SK-N-SH treated with all-trans-retinoic acid at 6 μM for 48 hours (cell line): ENCODE measurements at regions not wholly inside any gene's neighbourhood (a gene's known extent, or its start where the extent isn't known, plus 50 kb on each side); places are given as distances from the start of the nearest gene placed in this dataset.

Experiments used
- ATAC-seq: fragments of 200-7000 bp; cut with Tn5 transposase; 3 replicates; pipeline ENCODE4 v1.9.1; 2020; ENCODE audit warnings: mild to moderate bottlenecking, moderate library complexity
- ARNTL ChIP-seq: fragments of 450-650 bp; formaldehyde crosslinking; IDR thresholded peaks from 2 replicates; pipeline ENCODE4 v1.5.0; 2020; ENCODE audit warnings: low read depth, mild to moderate bottlenecking, moderate library complexity, borderline replicate concordance
- BACH2 ChIP-seq: fragments of 250-450 bp; sonication (Bioruptor Pico); IDR thresholded peaks from 2 replicates; pipeline ENCODE4 v1.9.0; 2021; ENCODE audit warnings: mild to moderate bottlenecking, borderline replicate concordance
- CREB5 ChIP-seq: fragments of 250-450 bp; sonication (Bioruptor Pico); IDR thresholded peaks from 2 replicates; pipeline ENCODE4 v1.5.1; 2020; ENCODE audit warnings: low read depth, mild to moderate bottlenecking, moderate library complexity
- CSDC2 ChIP-seq: fragments of 250-450 bp; sonication (Bioruptor Pico); IDR thresholded peaks from 2 replicates; pipeline ENCODE4 v1.5.0; 2020; ENCODE audit warnings: mild to moderate bottlenecking, moderate library complexity
- ESRRG ChIP-seq: fragments of 250-450 bp; sonication (Bioruptor Pico); IDR thresholded peaks from 2 replicates; pipeline ENCODE4 v1.6.1; 2021; ENCODE audit warnings: mild to moderate bottlenecking
- GLIS3 ChIP-seq: fragments of 250-450 bp; sonication (Bioruptor Pico); IDR thresholded peaks from 2 replicates; pipeline ENCODE4 v1.5.0; 2020; ENCODE audit warnings: mild to moderate bottlenecking, moderate library complexity
- OSR1 ChIP-seq: fragments of 250-450 bp; sonication (Bioruptor Pico); IDR thresholded peaks from 2 replicates; pipeline ENCODE4 v1.8.0; 2022; ENCODE audit warnings: moderate library complexity, mild to moderate bottlenecking, inconsistent platforms
- POU6F1 ChIP-seq: fragments of 250-450 bp; sonication (Bioruptor Pico); IDR thresholded peaks from 2 replicates; pipeline ENCODE4 v1.8.0; 2021; ENCODE audit warnings: low read depth, mild to moderate bottlenecking, moderate library complexity, borderline replicate concordance
- RARB ChIP-seq: fragments of 250-450 bp; sonication (Bioruptor Pico); IDR thresholded peaks from 2 replicates; pipeline ENCODE4 v1.8.0; 2021; ENCODE audit warnings: mild to moderate bottlenecking, moderate library complexity
- SNAI2 ChIP-seq: fragments of 250-450 bp; sonication (Bioruptor Pico); IDR thresholded peaks from 2 replicates; pipeline ENCODE4 v1.5.0; 2020; ENCODE audit warnings: mild to moderate bottlenecking, moderate library complexity
- TCF4 ChIP-seq: fragments of 250-450 bp; sonication (Bioruptor Pico); IDR thresholded peaks from 2 replicates; pipeline ENCODE4 v1.8.0; 2021; ENCODE audit warnings: mild to moderate bottlenecking, moderate library complexity, borderline replicate concordance
- TOX ChIP-seq: fragments of 250-450 bp; sonication (Bioruptor Pico); IDR thresholded peaks from 2 replicates; pipeline ENCODE4 v1.8.0; 2021; ENCODE audit warnings: mild to moderate bottlenecking, moderate library complexity, borderline replicate concordance
- TSHZ2 ChIP-seq: fragments of 250-450 bp; sonication (Bioruptor Pico); IDR thresholded peaks from 2 replicates; pipeline ENCODE4 v1.5.0; 2020; ENCODE audit warnings: mild to moderate bottlenecking, moderate library complexity
- ZFP3 ChIP-seq: fragments of 250-450 bp; sonication (Bioruptor Pico); IDR thresholded peaks from 2 replicates; pipeline ENCODE4 v1.5.0; 2020; ENCODE audit warnings: mild to moderate bottlenecking, moderate library complexity
- ZFP30 ChIP-seq: fragments of 450-650 bp; formaldehyde crosslinking; IDR thresholded peaks from 2 replicates; pipeline ENCODE4 v1.5.0; 2022; ENCODE audit warnings: mild to moderate bottlenecking, moderate library complexity
- ZNF565 ChIP-seq: fragments of 450-650 bp; formaldehyde crosslinking; conservative IDR thresholded peaks from 2 replicates; pipeline ENCODE4 v1.5.0; 2020; ENCODE audit warnings: low read depth, mild to moderate bottlenecking, moderate library complexity
- ZNF70 ChIP-seq: fragments of 450-650 bp; formaldehyde crosslinking; IDR thresholded peaks from 2 replicates; pipeline ENCODE4 v1.5.0; 2020; ENCODE audit warnings: mild to moderate bottlenecking, moderate library complexity
- ZNF8 ChIP-seq: fragments of 450-650 bp; formaldehyde crosslinking; IDR thresholded peaks from 2 replicates; pipeline ENCODE4 v1.5.0; 2020; ENCODE audit warnings: mild to moderate bottlenecking, moderate library complexity
- TF ChIP-seq, protein P1 (sequence below): fragments of 250-450 bp; sonication (Bioruptor Pico); IDR thresholded peaks from 2 replicates; pipeline ENCODE4 v1.5.1; 2021; ENCODE audit warnings: mild to moderate bottlenecking, moderate library complexity
- TF ChIP-seq, protein P2 (sequence below): fragments of 250-450 bp; sonication (Bioruptor Pico); IDR thresholded peaks from 2 replicates; pipeline ENCODE4 v1.8.0; 2020; ENCODE audit warnings: mild to moderate bottlenecking, moderate library complexity, borderline replicate concordance

GRCh38 chr2:49832555-49832954 lies 678.2 kb upstream of the FSHR start (continued):
- TF ChIP-seq ARNTL (CRISPR knock-in tag), result no peak
- no peak for TF ChIP-seq ESRRG
- TF ChIP-seq BACH2 (CRISPR knock-in tag), result no peak

DNA sequence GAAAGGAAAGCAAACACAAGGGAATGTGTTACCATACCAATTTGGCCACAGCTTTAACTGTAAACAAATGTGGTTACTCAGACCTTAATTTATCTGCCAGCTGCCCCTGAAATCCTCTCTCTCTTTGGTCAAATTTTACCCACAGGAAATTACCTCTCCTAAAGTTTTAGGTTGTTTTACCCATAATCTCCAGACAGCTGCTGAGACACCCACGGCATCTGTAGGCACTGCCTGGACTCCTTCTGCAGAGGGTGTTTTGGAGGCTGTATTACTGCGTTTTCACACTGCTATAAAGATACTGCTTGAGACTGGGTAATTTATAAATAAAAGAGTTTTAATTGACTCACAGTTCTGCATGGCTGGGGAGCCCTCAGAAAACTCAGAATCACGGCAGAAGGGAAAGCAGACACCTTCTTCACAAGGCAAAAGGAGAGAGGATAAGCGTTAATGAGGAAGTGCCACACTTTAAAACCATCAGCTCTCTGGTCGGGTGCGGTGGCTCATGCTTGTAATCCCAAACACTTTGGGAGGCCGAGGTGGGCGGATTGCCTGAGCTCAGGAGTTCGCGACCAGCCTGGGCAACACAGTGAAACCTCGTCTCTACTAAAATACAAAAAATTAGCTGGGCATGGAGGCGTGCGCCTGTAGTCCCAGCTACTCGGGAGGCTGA lies 677.5 kb upstream of the FSHR start:
- no peak for ATAC-seq
- TF ChIP-seq ZNF565 (CRISPR knock-in tag) (no peak), RARB (CRISPR knock-in tag) (no peak), ZFP30 (CRISPR knock-in tag) (no peak), GLIS3 (no peak), OSR1 (CRISPR knock-in tag) (no peak), TSHZ2 (CRISPR knock-in tag) (no peak), ZFP3 (CRISPR knock-in tag) (no peak), TOX (CRISPR knock-in tag) (no peak), ZNF70 (CRISPR knock-in tag) (no peak), ARNTL (CRISPR knock-in tag) (no peak), SNAI2 (CRISPR knock-in tag) (no peak)
- TF ChIP-seq, protein P1, sequence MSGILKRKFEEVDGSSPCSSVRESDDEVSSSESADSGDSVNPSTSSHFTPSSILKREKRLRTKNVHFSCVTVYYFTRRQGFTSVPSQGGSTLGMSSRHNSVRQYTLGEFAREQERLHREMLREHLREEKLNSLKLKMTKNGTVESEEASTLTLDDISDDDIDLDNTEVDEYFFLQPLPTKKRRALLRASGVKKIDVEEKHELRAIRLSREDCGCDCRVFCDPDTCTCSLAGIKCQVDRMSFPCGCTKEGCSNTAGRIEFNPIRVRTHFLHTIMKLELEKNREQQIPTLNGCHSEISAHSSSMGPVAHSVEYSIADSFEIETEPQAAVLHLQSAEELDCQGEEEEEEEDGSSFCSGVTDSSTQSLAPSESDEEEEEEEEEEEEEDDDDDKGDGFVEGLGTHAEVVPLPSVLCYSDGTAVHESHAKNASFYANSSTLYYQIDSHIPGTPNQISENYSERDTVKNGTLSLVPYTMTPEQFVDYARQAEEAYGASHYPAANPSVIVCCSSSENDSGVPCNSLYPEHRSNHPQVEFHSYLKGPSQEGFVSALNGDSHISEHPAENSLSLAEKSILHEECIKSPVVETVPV (CRISPR knock-in tag), result no peak
- TF ChIP-seq, protein P2, sequence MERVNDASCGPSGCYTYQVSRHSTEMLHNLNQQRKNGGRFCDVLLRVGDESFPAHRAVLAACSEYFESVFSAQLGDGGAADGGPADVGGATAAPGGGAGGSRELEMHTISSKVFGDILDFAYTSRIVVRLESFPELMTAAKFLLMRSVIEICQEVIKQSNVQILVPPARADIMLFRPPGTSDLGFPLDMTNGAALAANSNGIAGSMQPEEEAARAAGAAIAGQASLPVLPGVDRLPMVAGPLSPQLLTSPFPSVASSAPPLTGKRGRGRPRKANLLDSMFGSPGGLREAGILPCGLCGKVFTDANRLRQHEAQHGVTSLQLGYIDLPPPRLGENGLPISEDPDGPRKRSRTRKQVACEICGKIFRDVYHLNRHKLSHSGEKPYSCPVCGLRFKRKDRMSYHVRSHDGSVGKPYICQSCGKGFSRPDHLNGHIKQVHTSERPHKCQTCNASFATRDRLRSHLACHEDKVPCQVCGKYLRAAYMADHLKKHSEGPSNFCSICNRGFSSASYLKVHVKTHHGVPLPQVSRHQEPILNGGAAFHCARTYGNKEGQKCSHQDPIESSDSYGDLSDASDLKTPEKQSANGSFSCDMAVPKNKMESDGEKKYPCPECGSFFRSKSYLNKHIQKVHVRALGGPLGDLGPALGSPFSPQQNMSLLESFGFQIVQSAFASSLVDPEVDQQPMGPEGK (CRISPR knock-in tag), result no peak
- TF ChIP-seq, all 23 proteins: peak for 0

DNA sequence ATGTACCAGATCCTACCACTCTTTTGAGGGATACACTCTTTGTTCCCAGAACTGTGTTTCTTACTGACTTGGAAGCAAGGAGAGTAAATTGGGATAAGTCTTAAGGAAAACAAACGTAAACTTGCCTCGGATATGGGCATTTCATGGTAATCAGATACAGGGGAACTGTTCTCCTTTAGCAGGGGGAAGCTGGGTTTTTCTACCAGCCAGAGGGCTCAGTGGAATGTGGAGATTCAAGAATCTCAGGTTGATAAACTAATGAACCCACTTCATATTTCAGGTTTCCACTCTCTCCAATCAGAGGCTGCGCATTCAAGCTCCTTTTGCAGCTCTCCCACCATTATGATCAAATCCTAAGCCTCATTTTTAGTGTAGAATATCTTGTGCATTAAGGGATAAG lies 676.5 kb upstream of the FSHR start:
- no peak for TF ChIP-seq OSR1 (CRISPR knock-in tag)
- TF ChIP-seq, protein P2 (CRISPR knock-in tag), result no peak
- no peak for TF ChIP-seq TOX (CRISPR knock-in tag)
- no peak for TF ChIP-seq CREB5 (CRISPR knock-in tag)
- TF ChIP-seq, all 23 proteins: peak for 0
- ATAC-seq, result no peak

DNA sequence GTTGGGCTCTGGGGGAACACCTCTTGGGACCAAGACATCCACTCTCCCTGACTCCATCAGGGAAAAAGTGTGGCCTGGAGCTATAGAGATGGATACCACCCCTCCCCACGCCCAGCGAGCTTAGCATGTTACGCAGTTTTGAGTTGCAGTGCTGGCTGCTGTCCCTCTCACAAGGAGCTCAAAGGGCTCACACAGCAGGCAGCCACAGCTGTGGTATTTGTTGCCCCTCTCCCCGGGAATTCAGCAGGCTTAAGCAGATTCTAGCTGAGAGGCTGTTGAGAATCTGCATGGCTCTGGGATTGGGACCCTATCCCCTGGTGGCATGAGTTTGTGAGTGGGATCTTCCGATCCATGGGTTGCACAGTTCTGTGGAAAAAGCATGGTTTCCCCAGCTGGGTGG lies 673.1 kb upstream of the FSHR start:
- no peak for ATAC-seq
- TF ChIP-seq ZFP30 (CRISPR knock-in tag) (no peak), TSHZ2 (CRISPR knock-in tag) (no peak), TOX (CRISPR knock-in tag) (no peak), ZNF565 (CRISPR knock-in tag) (no peak), CSDC2 (CRISPR knock-in tag) (no peak), ESRRG (no peak), ZNF8 (CRISPR knock-in tag) (no peak), TCF4 (CRISPR knock-in tag) (no peak), POU6F1 (CRISPR knock-in tag) (no peak), ZFP3 (CRISPR knock-in tag) (no peak)
